ENCODE measurements at regions not wholly inside any gene's neighbourhood (a gene's known extent, or its start where the extent isn't known, plus 50 kb on each side); places are given as distances from the start of the nearest gene placed in this dataset.

- no peak for DNase-seq
These were observed 356.4 kb downstream of the ANKRD7 start for GRCh38 chr7:118580743-118581382.

- DNase-seq = no peak
These were observed 359.1 kb downstream of the ANKRD7 start for GRCh38 chr7:118583641-118584040.

- no peak for DNase-seq
These were observed 361.7 kb downstream of the ANKRD7 start for GRCh38 chr7:118586248-118586647.

- no peak for DNase-seq
These were observed 365.6 kb downstream of the ANKRD7 start for GRCh38 chr7:118590107-118590506.

GRCh38 chr7:118602090-118602489 is 377.6 kb downstream of the ANKRD7 start:
- DNase-seq = no peak

- no peak for DNase-seq
These were observed 382.1 kb downstream of the ANKRD7 start for GRCh38 chr7:118606602-118607001.

GRCh38 chr7:118609207-118609606 is 384.7 kb downstream of the ANKRD7 start:
- DNase-seq = no peak

- no peak for DNase-seq
These were observed 391.2 kb downstream of the ANKRD7 start for GRCh38 chr7:118615681-118616080.

- no peak for DNase-seq
These were observed 397.4 kb downstream of the ANKRD7 start for GRCh38 chr7:118621810-118622360.

- no peak for DNase-seq
These were observed 402.2 kb downstream of the ANKRD7 start for GRCh38 chr7:118626739-118627138.

GRCh38 chr7:118627467-118627866 is 403.0 kb downstream of the ANKRD7 start:
- no peak for DNase-seq

- DNase-seq = no peak
These were observed 405.5 kb downstream of the ANKRD7 start for GRCh38 chr7:118629898-118630438.

GRCh38 chr7:118642396-118642795 is 417.9 kb downstream of the ANKRD7 start:
- no peak for DNase-seq

- DNase-seq = no peak
These were observed 419.8 kb downstream of the ANKRD7 start for GRCh38 chr7:118644346-118644745.

- no peak for DNase-seq
These were observed 423.5 kb downstream of the ANKRD7 start for GRCh38 chr7:118648002-118648401.

GRCh38 chr7:118657391-118658005 is 433.0 kb downstream of the ANKRD7 start:
- DNase-seq = no peak

- DNase-seq = no peak
These were observed 437.8 kb downstream of the ANKRD7 start for GRCh38 chr7:118662266-118662665.

- DNase-seq = no peak
These were observed 440.0 kb downstream of the ANKRD7 start for GRCh38 chr7:118664498-118664897.

GRCh38 chr7:118671149-118671548 is 446.6 kb downstream of the ANKRD7 start:
- no peak for DNase-seq

GRCh38 chr7:118684796-118685195 is 460.3 kb downstream of the ANKRD7 start:
- no peak for DNase-seq

- DNase-seq = no peak
These were observed 464.9 kb downstream of the ANKRD7 start for GRCh38 chr7:118689403-118689802.

GRCh38 chr7:118696879-118697278 is 472.4 kb downstream of the ANKRD7 start:
- DNase-seq = no peak

GRCh38 chr7:118699222-118699621 is 474.7 kb downstream of the ANKRD7 start:
- DNase-seq = no peak

- no peak for DNase-seq
These were observed 484.2 kb downstream of the ANKRD7 start for GRCh38 chr7:118708741-118709140.
